Endothelial cell (in vitro differentiated cells): ENCODE measurements at regions not wholly inside any gene's neighbourhood (a gene's known extent, or its start where the extent isn't known, plus 50 kb on each side); places are given as distances from the start of the nearest gene placed in this dataset.

Experiments
- DNase-seq: peaks from one replicate; pipeline ENCODE4 v3.0.0; 2021; ENCODE audit warnings: low spot score
- H3K27ac Mint-ChIP-seq: one replicate; pipeline ENCODE4 v1.8.0; 2021; ENCODE audit warnings: mixed read lengths, inconsistent platforms; ENCODE audit not compliant: unreplicated experiment
- H3K27me3 Mint-ChIP-seq: one replicate; pipeline ENCODE4 v1.8.0; 2021; ENCODE audit warnings: mild to moderate bottlenecking, moderate library complexity, mixed read lengths, inconsistent platforms; ENCODE audit not compliant: unreplicated experiment
- H3K36me3 Mint-ChIP-seq: one replicate; pipeline ENCODE4 v1.8.0; 2021; ENCODE audit warnings: mild to moderate bottlenecking, low read depth, mixed read lengths, inconsistent platforms; ENCODE audit not compliant: unreplicated experiment
- H3K4me1 Mint-ChIP-seq: one replicate; pipeline ENCODE4 v1.8.0; 2021; ENCODE audit warnings: mild to moderate bottlenecking, mixed read lengths, inconsistent platforms; ENCODE audit not compliant: unreplicated experiment
- H3K4me3 Mint-ChIP-seq: one replicate; pipeline ENCODE4 v1.8.0; 2021; ENCODE audit warnings: mild to moderate bottlenecking, mixed read lengths, inconsistent platforms; ENCODE audit not compliant: unreplicated experiment
- H3K9me3 Mint-ChIP-seq: one replicate; pipeline ENCODE4 v1.8.0; 2021; ENCODE audit warnings: mixed read lengths, inconsistent platforms; ENCODE audit not compliant: unreplicated experiment
- CTCF ChIP-seq: fragments of 200-600 bp; sonication (generic); IDR thresholded peaks from one replicate; pipeline ENCODE4 v1.5.0; 2021; ENCODE audit warnings: antibody characterized with exemption; ENCODE audit not compliant: unreplicated experiment

- Mint-ChIP-seq H3K27me3 (peaks cover 8% of the 10 kb centered on the region), H3K9me3 (peaks cover 4% of the 10 kb centered on the region), H3K36me3 (peaks cover 26% of the 10 kb centered on the region), H3K4me3 (no peak overlapping the region), H3K27ac (no peak overlapping the region), H3K4me1 (peaks cover 59% of the 10 kb centered on the region)
- no peak for TF ChIP-seq CTCF
- DNase-seq = no peak
Observed at GRCh38 chr5:33231935-33232334, 208.8 kb upstream of the TARS1 start.

GRCh38 chr5:33232731-33233505 is 207.8 kb upstream of the TARS1 start:
- Mint-ChIP-seq H3K4me1 (peaks cover 51% of the 10 kb centered on the region), H3K27ac (no peak overlapping the region), H3K9me3 (no peaks in the 10 kb centered on the region), H3K4me3 (no peak overlapping the region), H3K27me3 (peaks cover 3% of the 10 kb centered on the region), H3K36me3 (peaks cover 21% of the 10 kb centered on the region)
- DNase-seq = no peak
- TF ChIP-seq CTCF = no peak

GRCh38 chr5:33235304-33235703 is 205.5 kb upstream of the TARS1 start:
- Mint-ChIP-seq H3K4me1 (peaks cover 48% of the 10 kb centered on the region), H3K27ac (no peak overlapping the region), H3K4me3 (no peak overlapping the region), H3K36me3 (peaks cover 21% of the 10 kb centered on the region), H3K27me3 (peaks cover 3% of the 10 kb centered on the region), H3K9me3 (no peaks in the 10 kb centered on the region)
- TF ChIP-seq CTCF = no peak
- DNase-seq = no peak

GRCh38 chr5:33235824-33236223 is 204.9 kb upstream of the TARS1 start:
- no peak for TF ChIP-seq CTCF
- DNase-seq = no peak
- Mint-ChIP-seq H3K4me3 (peak overlapping the region; percentile 13), H3K9me3 (no peaks in the 10 kb centered on the region), H3K27ac (peak overlapping the region; percentile 48), H3K27me3 (peaks cover 3% of the 10 kb centered on the region), H3K36me3 (peaks cover 21% of the 10 kb centered on the region), H3K4me1 (peaks cover 49% of the 10 kb centered on the region)

GRCh38 chr5:33237471-33237870 is 203.3 kb upstream of the TARS1 start:
- H3K9me3 Mint-ChIP-seq = no peaks in the 10 kb centered on the region
- DNase-seq = no peak
- no peak for TF ChIP-seq CTCF
- peaks cover 56% of the 10 kb centered on the region for H3K4me1 Mint-ChIP-seq
- peaks cover 21% of the 10 kb centered on the region for H3K36me3 Mint-ChIP-seq
- peak overlapping the region; percentile 26 for H3K27ac Mint-ChIP-seq
- H3K4me3 Mint-ChIP-seq = no peak overlapping the region
- H3K27me3 Mint-ChIP-seq = peaks cover 3% of the 10 kb centered on the region
